Body of pancreas (tissue), 4 donors: ENCODE measurements at regions not wholly inside any gene's neighbourhood (a gene's known extent, or its start where the extent isn't known, plus 50 kb on each side); places are given as distances from the start of the nearest gene placed in this dataset.

Source experiments
- CTCF ChIP-seq, 7 experiments: fragments of 450-650 bp in 4 of 7; fragments of 200-600 bp in 3 of 7; sonication (generic) in 3 of 7; IDR thresholded peaks; one replicate each; pipeline ENCODE4 v1.5.1; 2016 to 2019; ENCODE audit warnings: antibody characterized with exemption in 7 of 7
- POLR2A ChIP-seq, 3 donors: fragments of 450-650 bp; IDR thresholded peaks; one replicate each; pipeline ENCODE4 v1.6.1; 2016; ENCODE audit warnings: antibody characterized with exemption in 3 of 3, mild to moderate bottlenecking in 2 of 3

GRCh38 chr6:104575536-104575935 is 284.2 kb downstream of the HACE1 start:
- TF ChIP-seq CTCF (IDR thresholded peaks at IDR 0.05): no peak
- TF ChIP-seq POLR2A (IDR thresholded peaks at IDR 0.05): no peak
